ENCODE measurements at regions not wholly inside any gene's neighbourhood (a gene's known extent, or its start where the extent isn't known, plus 50 kb on each side); places are given as distances from the start of the nearest gene placed in this dataset.

- Histone ChIP-seq H3K36me3 (ENCODE audit: control insufficient read depth in 1 of 2, insufficient read depth in 2 of 2, low read length in 1 of 2) (no peaks in the 10 kb centered on the region), H3K27ac (ENCODE audit: low read depth in 1 of 2, low read length in 2 of 2) (no peak overlapping the region), H3K4me3 (ENCODE audit: low read length in 2 of 2) (no peak overlapping the region), H3K9me3 (ENCODE audit: control insufficient read depth, low read length) (no peaks in the 10 kb centered on the region), H3K27me3 (ENCODE audit: control insufficient read depth in 1 of 2, insufficient read depth in 2 of 2, low read length in 1 of 2) (no peaks in the 10 kb centered on the region), H3K4me1 (ENCODE audit: control insufficient read depth in 1 of 2, insufficient read depth in 2 of 2, low read length in 2 of 2) (no peaks in the 10 kb centered on the region)
- 75 to 83% methylated on average over 8 of the region's 8 CpGs for whole genome bisulfite sequencing, 2 donors
- ATAC-seq (ENCODE audit: low FRiP score) (no peak), DNase-seq (no peak)
- intact Hi-C loops (cut with DNase I): no loop called here
Observed at GRCh38 chr9:12054235-12054634, 639.0 kb upstream of the TYRP1 start.

- H3K4me3 ChIP-seq (ENCODE audit: low read length in 2 of 2): no peak overlapping the region
- intact Hi-C loops (cut with DNase I): no loop called here
- no peak overlapping the region for H3K27ac ChIP-seq (ENCODE audit: low read depth in 1 of 2, low read length in 2 of 2)
- no peaks in the 10 kb centered on the region for H3K4me1 ChIP-seq (ENCODE audit: control insufficient read depth in 1 of 2, insufficient read depth in 2 of 2, low read length in 2 of 2)
- no peaks in the 10 kb centered on the region for H3K27me3 ChIP-seq (ENCODE audit: control insufficient read depth in 1 of 2, insufficient read depth in 2 of 2, low read length in 1 of 2)
- H3K9me3 ChIP-seq (ENCODE audit: control insufficient read depth, low read length): peaks cover 1% of the 10 kb centered on the region
- WGBS, 2 donors: 73 to 82% methylated on average over 2 of the region's 2 CpGs
- no peaks in the 10 kb centered on the region for H3K36me3 ChIP-seq (ENCODE audit: control insufficient read depth in 1 of 2, insufficient read depth in 2 of 2, low read length in 1 of 2)
- no peak for ATAC-seq (ENCODE audit: low FRiP score)
- DNase-seq: no peak
Observed at GRCh38 chr9:12056874-12057273, 636.3 kb upstream of the TYRP1 start.

GRCh38 chr9:12060067-12060466 lies 633.1 kb upstream of the TYRP1 start:
- Histone ChIP-seq H3K4me3 (ENCODE audit: low read length in 2 of 2) (no peak overlapping the region), H3K36me3 (ENCODE audit: control insufficient read depth in 1 of 2, insufficient read depth in 2 of 2, low read length in 1 of 2) (no peaks in the 10 kb centered on the region), H3K27me3 (ENCODE audit: control insufficient read depth in 1 of 2, insufficient read depth in 2 of 2, low read length in 1 of 2) (no peaks in the 10 kb centered on the region), H3K9me3 (ENCODE audit: control insufficient read depth, low read length) (peaks cover 1% of the 10 kb centered on the region), H3K27ac (ENCODE audit: low read depth in 1 of 2, low read length in 2 of 2) (no peak overlapping the region), H3K4me1 (ENCODE audit: control insufficient read depth in 1 of 2, insufficient read depth in 2 of 2, low read length in 2 of 2) (no peaks in the 10 kb centered on the region)
- 35 to 46% methylated on average over 2 of the region's 2 CpGs for WGBS, 2 donors
- no peak for DNase-seq
- intact Hi-C loops (cut with DNase I): no loop called here
- ATAC-seq (ENCODE audit: low FRiP score): no peak

GRCh38 chr9:12060811-12061210 lies 632.4 kb upstream of the TYRP1 start:
- intact Hi-C loops (cut with DNase I): no loop called here
- H3K4me3 ChIP-seq (ENCODE audit: low read length in 2 of 2): no peak overlapping the region
- no peaks in the 10 kb centered on the region for H3K36me3 ChIP-seq (ENCODE audit: control insufficient read depth in 1 of 2, insufficient read depth in 2 of 2, low read length in 1 of 2)
- H3K27ac ChIP-seq (ENCODE audit: low read depth in 1 of 2, low read length in 2 of 2): no peak overlapping the region
- no peak for DNase-seq
- no peak for ATAC-seq (ENCODE audit: low FRiP score)
- no peaks in the 10 kb centered on the region for H3K27me3 ChIP-seq (ENCODE audit: control insufficient read depth in 1 of 2, insufficient read depth in 2 of 2, low read length in 1 of 2)
- WGBS, 2 donors: 83% methylated on average over 2 of the region's 2 CpGs
- no peaks in the 10 kb centered on the region for H3K4me1 ChIP-seq (ENCODE audit: control insufficient read depth in 1 of 2, insufficient read depth in 2 of 2, low read length in 2 of 2)
- peaks cover 1% of the 10 kb centered on the region for H3K9me3 ChIP-seq (ENCODE audit: control insufficient read depth, low read length)

- Histone ChIP-seq H3K27me3 (ENCODE audit: control insufficient read depth in 1 of 2, insufficient read depth in 2 of 2, low read length in 1 of 2) (no peaks in the 10 kb centered on the region), H3K9me3 (ENCODE audit: control insufficient read depth, low read length) (no peaks in the 10 kb centered on the region), H3K4me3 (ENCODE audit: low read length in 2 of 2) (no peak overlapping the region), H3K36me3 (ENCODE audit: control insufficient read depth in 1 of 2, insufficient read depth in 2 of 2, low read length in 1 of 2) (no peaks in the 10 kb centered on the region), H3K4me1 (ENCODE audit: control insufficient read depth in 1 of 2, insufficient read depth in 2 of 2, low read length in 2 of 2) (no peaks in the 10 kb centered on the region), H3K27ac (ENCODE audit: low read depth in 1 of 2, low read length in 2 of 2) (no peak overlapping the region)
- WGBS, 2 donors: 47 to 58% methylated on average over 3 of the region's 3 CpGs
- DNase-seq (no peak), ATAC-seq (ENCODE audit: low FRiP score) (no peak)
- intact Hi-C loops (cut with DNase I): no loop called here
Observed at GRCh38 chr9:12065050-12065449, 628.1 kb upstream of the TYRP1 start.

GRCh38 chr9:12065686-12066085 lies 627.5 kb upstream of the TYRP1 start:
- Histone ChIP-seq H3K36me3 (ENCODE audit: control insufficient read depth in 1 of 2, insufficient read depth in 2 of 2, low read length in 1 of 2) (no peaks in the 10 kb centered on the region), H3K4me1 (ENCODE audit: control insufficient read depth in 1 of 2, insufficient read depth in 2 of 2, low read length in 2 of 2) (no peaks in the 10 kb centered on the region), H3K4me3 (ENCODE audit: low read length in 2 of 2) (no peak overlapping the region), H3K27ac (ENCODE audit: low read depth in 1 of 2, low read length in 2 of 2) (no peak overlapping the region), H3K27me3 (ENCODE audit: control insufficient read depth in 1 of 2, insufficient read depth in 2 of 2, low read length in 1 of 2) (no peaks in the 10 kb centered on the region), H3K9me3 (ENCODE audit: control insufficient read depth, low read length) (no peaks in the 10 kb centered on the region)
- 72 to 78% methylated on average over 3 of the region's 3 CpGs for WGBS, 2 donors
- no peak for DNase-seq
- intact Hi-C loops (cut with DNase I): no loop called here
- ATAC-seq (ENCODE audit: low FRiP score): no peak

GRCh38 chr9:12066455-12067035 lies 626.6 kb upstream of the TYRP1 start:
- no peak for DNase-seq

GRCh38 chr9:12069366-12069765 lies 623.8 kb upstream of the TYRP1 start:
- Histone ChIP-seq H3K9me3 (ENCODE audit: control insufficient read depth, low read length) (peaks cover 2% of the 10 kb centered on the region), H3K27me3 (ENCODE audit: control insufficient read depth in 1 of 2, insufficient read depth in 2 of 2, low read length in 1 of 2) (no peaks in the 10 kb centered on the region), H3K27ac (ENCODE audit: low read depth in 1 of 2, low read length in 2 of 2) (no peak overlapping the region), H3K36me3 (ENCODE audit: control insufficient read depth in 1 of 2, insufficient read depth in 2 of 2, low read length in 1 of 2) (no peaks in the 10 kb centered on the region), H3K4me1 (ENCODE audit: control insufficient read depth in 1 of 2, insufficient read depth in 2 of 2, low read length in 2 of 2) (no peaks in the 10 kb centered on the region), H3K4me3 (ENCODE audit: low read length in 2 of 2) (no peak overlapping the region)
- 90 to 92% methylated on average over 4 of the region's 4 CpGs for WGBS, 2 donors
- intact Hi-C loops (cut with DNase I): no loop called here
- no peak for DNase-seq
- ATAC-seq (ENCODE audit: low FRiP score): no peak

More at GRCh38 chr9:12066455-12067035, 626.6 kb upstream of the TYRP1 start:
- H3K4me1 ChIP-seq (ENCODE audit: control insufficient read depth in 1 of 2, insufficient read depth in 2 of 2, low read length in 2 of 2): no peaks in the 10 kb centered on the region
- no peak overlapping the region for H3K4me3 ChIP-seq (ENCODE audit: low read length in 2 of 2)
- no peaks in the 10 kb centered on the region for H3K27me3 ChIP-seq (ENCODE audit: control insufficient read depth in 1 of 2, insufficient read depth in 2 of 2, low read length in 1 of 2)
- WGBS, 2 donors: 90 to 91% methylated on average over 2 of the region's 2 CpGs
- intact Hi-C loops (cut with DNase I): no loop called here
- no peak overlapping the region for H3K27ac ChIP-seq (ENCODE audit: low read depth in 1 of 2, low read length in 2 of 2)
- H3K9me3 ChIP-seq (ENCODE audit: control insufficient read depth, low read length): no peaks in the 10 kb centered on the region
- ATAC-seq (ENCODE audit: low FRiP score): no peak
- H3K36me3 ChIP-seq (ENCODE audit: control insufficient read depth in 1 of 2, insufficient read depth in 2 of 2, low read length in 1 of 2): no peaks in the 10 kb centered on the region

GRCh38 chr9:12085399-12085798 lies 607.8 kb upstream of the TYRP1 start:
- H3K27ac ChIP-seq (ENCODE audit: low read depth in 1 of 2, low read length in 2 of 2): no peak overlapping the region
- DNase-seq (no peak), ATAC-seq (ENCODE audit: low FRiP score) (no peak)
- H3K4me1 ChIP-seq (ENCODE audit: control insufficient read depth in 1 of 2, insufficient read depth in 2 of 2, low read length in 2 of 2): no peaks in the 10 kb centered on the region
- intact Hi-C loops (cut with DNase I): no loop called here
- no peaks in the 10 kb centered on the region for H3K27me3 ChIP-seq (ENCODE audit: control insufficient read depth in 1 of 2, insufficient read depth in 2 of 2, low read length in 1 of 2)
- H3K36me3 ChIP-seq (ENCODE audit: control insufficient read depth in 1 of 2, insufficient read depth in 2 of 2, low read length in 1 of 2): no peaks in the 10 kb centered on the region
- no peaks in the 10 kb centered on the region for H3K9me3 ChIP-seq (ENCODE audit: control insufficient read depth, low read length)
- no peak overlapping the region for H3K4me3 ChIP-seq (ENCODE audit: low read length in 2 of 2)
